Activated CD8-positive, alpha-beta memory T cell treated with anti-CD3 and anti-CD28 coated beads for 48 hours (primary cell): ENCODE measurements at regions not wholly inside any gene's neighbourhood (a gene's known extent, or its start where the extent isn't known, plus 50 kb on each side); places are given as distances from the start of the nearest gene placed in this dataset.

Experiments used
- DNase-seq, 3 experiments: peaks; one replicate each; pipeline ENCODE4 v3.0.0-alpha.2; 2020; ENCODE audit warnings: low read depth in 2 of 3, low spot score in 2 of 3

DNA sequence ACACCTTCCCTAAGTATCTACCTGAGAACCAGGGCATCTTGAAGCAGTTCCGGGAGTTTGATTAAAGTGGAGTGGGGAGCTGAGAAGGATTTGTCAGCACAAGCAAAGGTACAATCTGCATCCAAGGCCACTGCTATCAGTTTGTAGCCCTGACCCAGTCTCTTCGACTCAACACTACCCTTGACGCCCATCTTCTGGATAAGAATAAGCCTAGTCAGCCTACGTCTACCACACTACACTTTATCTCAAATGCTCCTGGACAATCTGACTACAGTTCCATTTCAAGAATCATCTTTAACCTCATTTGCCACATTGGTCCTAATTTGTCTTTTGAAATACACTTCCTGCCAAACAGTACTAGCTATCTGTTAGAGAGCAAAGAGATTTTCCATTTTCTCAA, 134.1 kb upstream of the C1GALT1 start:
- DNase-seq = no peak

DNA sequence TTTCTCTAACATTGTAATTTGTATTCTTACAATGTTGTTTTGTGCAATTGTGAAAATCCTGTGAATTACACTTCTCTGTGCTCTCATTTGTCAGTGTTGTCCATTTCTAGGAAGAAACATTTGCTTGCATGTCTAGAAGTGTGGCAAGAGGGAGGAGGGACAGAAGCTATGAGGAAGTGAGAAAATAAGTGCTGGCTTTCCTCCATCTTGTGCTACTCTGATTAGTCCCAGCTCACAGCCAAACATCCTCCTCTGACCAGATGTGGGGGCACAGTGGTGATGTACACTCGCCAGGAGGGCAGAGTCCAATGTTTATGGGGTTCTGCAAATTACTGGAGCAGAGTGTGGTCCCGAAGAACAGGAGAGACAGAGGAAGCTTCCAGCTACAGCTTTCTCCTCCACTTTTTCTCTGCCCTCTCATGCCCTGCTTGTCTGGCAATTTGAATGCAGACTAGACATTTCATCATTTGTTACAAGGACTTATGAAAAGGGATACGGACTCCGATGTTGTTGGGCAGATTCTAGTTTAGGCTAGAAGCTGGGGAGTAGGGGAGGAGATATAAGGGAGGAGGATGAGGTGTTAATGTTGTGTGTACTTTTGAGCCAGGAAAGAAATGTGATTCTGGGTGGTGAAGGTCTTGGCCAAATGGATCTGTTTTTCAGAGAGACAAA, 131.0 kb upstream of the C1GALT1 start:
- DNase-seq = no peak

DNA sequence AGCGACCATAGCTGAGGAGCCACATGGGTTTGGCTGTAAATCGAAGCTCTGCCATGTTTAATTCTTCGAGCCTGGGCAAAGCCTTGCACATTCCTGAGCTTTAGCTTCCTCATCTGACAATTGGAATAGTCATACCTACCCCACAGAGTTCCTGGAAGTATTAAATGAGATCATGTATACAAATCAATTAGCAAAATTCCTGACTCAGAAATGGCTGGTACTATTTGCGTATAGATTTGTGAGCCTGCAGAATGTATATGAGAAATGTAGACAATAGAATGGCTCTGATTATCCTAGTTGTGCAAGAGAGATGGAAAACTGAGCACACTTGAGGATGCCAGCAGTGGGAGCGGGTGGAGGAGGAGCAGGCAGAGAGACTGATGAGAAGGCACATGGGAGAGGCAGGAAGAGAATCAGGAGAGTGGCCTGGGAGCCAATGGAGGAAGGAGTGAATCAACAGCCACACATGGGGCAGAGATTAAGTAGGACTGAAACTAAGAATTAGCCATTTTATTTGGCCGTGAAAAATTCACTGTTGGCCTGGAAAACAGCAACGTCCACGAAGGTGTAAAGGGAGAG, 128.0 kb upstream of the C1GALT1 start:
- no peak for DNase-seq

DNA sequence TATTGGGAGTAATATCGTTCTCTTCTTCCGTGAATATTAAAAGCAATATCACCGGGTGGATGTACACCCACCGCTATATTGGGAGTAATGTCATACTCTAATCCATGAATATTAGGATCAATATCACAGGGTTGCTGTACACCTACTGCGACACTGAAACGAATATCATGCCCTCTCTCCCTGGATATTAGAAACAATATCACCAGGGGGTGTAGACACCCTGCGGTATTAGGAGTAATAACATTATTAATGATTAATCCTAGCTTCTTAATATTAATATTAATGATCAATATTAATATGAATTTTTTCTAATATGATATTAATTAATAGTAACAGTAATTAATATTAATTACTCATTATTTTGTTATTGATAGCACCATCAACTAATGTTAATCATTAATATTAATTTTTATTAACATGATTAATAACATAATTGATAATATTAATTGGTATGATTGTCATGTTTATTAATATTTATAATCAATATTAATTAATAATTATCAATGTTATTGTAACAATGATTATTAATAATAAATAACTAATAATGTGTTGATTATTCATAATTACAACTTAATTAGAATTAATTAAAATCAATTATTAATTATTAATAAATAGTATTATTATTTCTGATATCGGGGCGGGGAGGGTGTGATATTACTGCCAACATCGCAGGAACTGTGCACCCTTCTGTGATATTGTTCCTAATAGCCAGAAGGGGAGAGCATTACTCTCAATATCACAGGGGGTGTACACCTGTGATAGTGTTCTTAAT, 121.3 kb upstream of the C1GALT1 start:
- DNase-seq = no peak

DNA sequence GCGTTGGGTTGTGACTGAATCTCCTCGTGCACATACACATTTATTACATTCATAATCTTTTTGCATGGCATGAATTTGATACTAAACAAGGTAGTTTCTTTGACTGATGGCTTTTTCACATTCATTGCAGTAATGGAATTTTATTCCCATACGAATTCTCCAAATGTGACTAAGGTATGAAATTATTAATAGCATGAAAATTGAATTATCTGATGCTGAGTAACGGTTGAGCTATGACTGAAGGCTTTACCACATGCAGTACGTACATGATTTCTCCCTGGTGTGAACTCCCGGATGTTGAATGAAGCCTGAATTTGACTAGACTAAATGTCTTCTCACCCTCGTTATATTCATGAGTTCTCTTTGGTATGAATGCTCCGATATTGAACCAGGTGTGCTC, 104.4 kb upstream of the C1GALT1 start:
- DNase-seq = no peak

DNA sequence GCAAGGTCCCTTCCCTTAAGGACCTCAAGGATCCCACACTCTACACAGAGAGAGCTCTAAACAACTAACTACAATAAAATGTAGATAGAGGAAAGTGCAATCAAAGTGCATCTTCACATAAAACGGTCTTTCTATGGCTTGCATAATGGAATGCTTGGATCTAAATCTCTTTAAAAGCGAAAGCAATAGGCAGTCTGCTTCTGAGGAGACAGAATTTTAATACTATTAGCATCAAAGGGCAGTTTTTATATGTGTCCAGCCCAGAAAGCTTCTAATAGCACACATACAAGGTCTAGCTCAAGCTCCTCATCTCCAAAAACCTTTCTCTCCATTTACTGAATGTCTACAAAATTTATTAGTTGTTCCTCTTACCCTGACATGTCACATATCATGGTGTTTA, 101.5 kb upstream of the C1GALT1 start:
- DNase-seq = no peak

DNA sequence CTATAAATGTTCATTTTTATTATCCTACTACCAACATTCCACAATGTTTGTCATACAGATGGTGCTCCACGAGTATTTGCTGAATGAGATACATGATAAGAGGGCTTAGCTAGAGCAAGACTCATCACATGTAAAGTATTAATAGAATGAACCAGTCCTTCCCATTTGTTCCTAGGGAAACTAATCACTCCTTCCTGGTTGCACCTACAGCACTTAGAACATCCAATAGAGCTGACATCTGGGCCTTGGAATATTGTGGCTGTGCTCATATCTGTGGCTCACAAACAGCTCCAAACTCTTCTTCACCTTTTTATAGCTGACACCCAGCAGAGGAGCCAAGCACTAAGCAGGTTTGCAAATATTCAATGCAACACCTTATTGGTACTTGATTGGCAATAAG, 91.9 kb upstream of the C1GALT1 start:
- DNase-seq = no peak

DNA sequence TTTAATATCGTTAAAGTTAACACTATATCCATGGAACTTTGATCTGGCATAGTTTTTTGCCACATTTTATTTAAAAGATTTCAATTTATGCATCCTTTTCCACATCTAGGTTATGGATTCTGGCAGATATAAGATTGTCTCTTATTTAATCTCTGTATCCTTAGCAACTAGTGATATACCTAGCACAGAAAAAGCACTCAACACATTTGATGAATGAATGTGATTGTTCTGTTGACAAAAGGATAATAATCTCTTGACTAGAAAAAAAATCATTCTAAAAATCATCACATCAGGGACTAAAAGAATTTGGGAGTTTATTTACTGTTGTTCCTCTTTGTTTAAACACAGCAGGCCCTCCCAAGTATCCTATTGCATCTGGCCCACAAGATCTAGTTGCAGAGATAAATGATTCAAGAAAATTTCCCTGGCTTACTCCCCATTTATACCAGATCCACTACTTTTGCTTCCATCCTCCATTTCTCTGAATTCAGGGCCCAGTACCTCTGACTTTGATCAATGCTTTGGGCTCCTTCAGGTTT, 84.0 kb upstream of the C1GALT1 start:
- DNase-seq = no peak

DNA sequence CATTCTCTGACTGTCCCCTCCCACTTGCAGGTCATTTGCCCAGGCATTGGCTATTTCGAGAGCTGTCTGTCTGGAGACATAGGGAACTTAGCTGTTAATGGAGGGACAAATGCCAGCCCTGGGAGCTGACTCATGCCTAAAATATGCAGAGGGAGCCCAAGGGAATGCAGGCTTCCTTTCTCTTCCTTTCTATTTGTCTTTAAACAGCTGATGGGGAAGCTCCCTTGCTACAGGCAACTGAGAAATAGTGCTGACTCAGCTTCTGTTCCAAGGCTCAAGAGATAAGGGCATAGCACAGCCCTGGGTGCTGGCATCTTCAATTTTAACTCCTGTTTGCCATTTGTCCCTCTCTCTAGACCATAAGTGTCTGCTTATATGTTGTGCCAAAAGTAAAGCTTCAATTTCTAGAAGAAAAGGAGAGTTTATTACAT, 82.7 kb upstream of the C1GALT1 start:
- DNase-seq = no peak

DNA sequence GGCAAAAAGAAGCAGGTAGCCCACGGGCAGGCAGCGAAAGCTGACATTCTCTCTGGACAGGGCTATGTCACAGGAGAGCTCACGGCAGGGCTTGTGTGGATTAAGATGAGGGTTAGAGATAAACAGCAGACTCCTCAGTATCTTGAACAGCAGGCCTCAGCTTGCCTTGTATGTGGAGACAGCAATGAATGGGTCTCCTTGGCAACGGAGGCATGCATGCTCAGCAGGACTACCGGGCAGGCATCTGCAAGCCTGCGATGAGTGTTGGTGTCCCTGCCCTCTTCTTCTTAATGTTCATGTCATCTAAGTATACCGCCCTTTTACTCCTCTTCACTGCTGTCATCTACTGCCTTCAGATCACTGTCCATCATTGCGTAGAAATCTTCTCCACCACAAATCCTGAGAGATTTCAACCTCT, 81.9 kb upstream of the C1GALT1 start:
- DNase-seq = no peak

DNA sequence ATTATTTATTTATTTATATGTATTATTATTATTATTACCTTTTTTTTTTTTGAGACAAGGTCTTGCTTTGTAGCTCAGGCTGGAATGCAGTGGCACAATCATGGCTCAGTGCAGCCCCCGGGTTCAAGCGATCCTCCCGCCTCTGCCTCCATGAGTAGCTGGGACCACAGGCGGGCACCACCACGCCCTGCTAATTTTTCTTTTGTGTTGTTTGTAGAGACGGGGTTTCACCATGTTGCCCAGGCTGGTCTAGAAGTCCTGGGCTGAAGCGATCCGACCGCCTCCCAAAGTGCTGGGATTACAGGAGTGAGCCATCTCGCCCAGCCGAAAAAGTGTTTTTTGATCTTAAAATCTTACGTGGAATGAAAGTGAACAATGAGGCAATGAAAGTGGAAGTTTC, 79.4 kb upstream of the C1GALT1 start:
- DNase-seq = no peak

DNA sequence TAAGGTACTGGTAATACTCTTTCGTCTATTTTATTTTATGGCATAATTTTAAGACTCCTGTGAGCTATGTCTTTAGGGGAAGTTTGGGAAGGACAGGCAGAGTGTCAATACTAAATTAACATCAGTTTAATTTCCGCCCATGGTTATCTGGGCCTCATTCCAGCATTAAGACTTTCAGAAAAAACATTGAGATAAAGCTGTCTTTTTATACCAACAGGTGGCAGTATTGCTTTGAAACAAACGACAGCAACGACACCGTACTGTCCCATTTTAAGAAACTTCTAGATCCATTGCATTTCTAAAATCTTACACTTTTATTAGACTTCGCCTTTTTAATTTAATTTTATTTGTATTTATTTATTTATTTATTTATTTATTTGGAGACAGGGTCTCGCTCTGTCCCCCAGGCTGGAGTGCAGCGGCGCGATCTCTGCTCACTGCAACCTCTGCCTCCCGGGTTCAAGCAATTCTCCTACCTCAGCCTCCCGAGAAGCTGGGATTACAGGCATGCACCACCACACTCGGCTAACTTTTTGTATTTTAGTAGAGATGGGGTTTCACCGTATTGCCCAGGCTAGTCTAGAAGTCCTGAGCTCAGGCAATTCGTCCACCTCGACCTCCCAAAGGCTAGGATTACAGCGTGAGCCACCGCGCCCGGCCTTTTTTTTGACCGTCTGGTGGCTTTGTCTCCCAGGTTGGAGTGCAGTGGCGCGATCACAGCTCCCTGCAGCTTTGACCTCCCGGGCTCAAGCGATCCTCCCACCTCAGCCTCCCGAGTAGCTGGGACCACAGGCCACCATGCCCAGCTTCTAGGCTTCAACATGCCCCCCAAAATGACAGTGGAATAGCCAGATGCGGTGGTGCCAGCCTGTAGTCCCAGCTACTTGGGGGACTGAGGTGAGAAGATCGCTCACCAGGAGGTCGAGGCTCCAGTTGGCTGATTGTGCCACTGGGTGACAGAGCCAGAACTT, 78.7 kb upstream of the C1GALT1 start:
- DNase-seq = no peak

DNA sequence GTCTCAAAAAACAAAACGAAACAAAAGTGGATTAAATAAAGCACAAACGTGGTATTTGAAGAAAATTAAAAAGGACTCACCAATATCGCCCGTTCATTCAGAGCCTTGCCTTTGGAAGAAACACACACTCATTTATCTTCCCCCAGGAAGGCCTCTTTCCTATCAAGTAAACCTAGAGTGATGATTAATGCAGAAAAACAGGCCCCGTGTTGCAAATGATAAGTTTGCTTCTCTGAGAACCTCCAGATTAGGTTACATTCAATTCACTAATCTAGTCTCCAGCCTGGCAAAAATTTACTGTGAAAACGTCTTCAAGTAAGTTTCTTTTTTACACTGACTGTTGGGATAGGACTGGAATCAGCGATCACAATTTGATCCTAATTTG, 78.0 kb upstream of the C1GALT1 start:
- DNase-seq = no peak

DNA sequence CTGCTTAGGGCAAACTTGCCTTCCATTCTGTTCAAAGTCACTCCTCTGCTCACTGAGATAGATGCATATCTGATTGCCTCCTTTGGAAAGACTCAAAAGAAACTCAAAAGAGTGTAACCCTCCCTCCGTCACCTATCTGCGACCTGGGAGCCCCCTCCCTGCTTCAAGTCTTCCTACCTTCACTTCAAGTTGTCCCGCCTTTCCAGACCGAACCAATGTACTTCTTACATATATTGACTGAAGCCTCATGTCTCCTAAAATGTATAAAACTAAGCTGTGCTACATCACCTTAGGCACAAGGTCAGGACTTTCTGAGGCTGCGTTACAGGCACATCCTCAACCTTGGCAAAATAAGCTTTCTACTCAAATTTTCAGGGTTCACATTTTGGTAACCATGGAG, 77.4 kb upstream of the C1GALT1 start:
- DNase-seq = no peak

DNA sequence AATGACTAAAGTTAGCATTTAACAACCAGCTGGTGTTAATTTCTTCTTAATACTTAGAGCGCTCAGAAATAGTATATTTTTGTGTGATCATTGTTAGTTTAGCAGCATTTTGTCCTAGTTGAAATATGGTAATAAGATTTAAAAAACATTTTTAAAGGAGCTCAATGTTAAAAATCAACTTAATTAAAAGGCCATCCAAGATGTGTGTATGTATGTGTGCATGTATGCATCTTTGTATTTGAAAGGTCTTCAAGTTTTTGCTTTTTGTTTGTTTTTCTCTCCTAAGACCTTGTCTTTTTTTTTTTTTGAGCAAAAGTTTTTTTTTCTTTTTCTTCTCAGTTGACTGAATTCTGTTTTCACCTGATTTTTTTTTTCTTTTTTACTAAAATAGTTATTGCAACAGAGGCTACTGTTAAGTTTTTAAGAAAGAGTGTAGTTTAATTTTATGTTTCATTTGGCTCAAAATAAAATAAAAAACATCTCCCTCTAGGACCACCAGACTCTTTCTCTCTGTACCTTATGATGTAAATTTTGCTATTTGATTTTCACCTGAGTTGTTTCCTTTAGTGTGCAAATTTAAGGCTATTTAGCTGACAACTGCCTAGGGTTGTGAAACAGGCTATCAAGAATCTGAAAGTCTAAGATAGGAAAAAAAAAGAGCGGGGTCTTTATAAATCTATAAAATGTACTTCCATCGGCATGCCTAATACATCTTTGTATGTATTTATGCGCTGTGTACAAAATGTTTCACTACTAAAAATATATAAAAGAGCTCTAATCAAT, 76.4 kb upstream of the C1GALT1 start:
- no peak for DNase-seq

DNA sequence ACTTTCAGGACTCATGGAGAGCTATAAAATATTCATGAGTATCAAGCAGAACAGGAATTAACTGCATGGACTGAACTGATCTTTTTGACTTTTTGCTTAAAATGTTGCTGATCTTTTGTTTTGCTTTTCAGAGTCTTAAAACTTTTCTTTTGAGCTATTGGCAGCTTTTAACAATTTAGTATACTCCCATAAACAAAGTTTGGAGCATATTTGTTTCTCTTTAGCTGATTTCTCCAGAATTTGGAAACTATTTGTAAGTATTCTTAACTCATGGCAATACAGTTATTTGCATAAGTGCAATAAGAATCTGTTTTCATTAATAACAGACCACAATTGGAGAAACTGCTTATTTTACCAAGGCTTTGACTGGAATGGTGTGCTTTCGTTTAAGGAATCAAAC, 73.4 kb upstream of the C1GALT1 start:
- no peak for DNase-seq

DNA sequence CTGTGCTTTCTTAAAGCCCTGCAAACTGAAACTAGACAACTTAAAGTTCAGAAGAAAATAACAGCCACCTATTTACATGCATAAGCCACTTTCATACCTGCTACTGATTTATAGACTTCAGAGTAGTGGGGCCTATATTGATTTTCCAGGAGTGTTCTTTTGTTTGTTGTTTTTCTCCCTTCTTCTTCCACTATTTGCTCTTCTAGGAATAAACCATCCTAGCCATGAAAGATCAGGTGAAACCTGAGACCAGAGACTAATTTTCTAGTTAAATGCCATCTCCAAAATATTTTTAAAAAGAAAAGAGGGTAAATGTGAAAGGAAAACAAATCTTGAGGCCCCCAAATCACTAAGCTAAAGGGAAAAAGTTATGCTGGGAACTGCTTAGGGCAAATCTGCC, 72.4 kb upstream of the C1GALT1 start:
- DNase-seq = no peak

DNA sequence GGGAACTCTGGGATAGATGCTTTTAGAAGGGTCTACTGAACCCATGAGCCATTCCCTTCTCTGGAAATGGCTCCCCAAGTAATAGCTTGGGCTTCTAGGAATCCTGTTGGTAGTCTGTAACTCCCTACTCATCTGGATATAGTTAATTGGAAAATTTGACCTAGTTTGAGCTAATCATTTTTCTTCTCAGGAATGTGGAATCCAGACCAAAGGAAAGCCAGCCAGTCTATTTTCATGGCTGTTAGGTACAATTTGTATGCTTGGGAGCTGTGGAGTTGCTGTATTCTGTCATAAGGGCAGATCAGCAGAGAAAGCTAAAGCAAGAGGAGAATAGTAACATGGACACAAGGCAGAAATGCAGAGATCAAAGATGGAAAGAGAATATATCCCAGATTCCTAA, 71.6 kb upstream of the C1GALT1 start:
- no peak for DNase-seq

DNA sequence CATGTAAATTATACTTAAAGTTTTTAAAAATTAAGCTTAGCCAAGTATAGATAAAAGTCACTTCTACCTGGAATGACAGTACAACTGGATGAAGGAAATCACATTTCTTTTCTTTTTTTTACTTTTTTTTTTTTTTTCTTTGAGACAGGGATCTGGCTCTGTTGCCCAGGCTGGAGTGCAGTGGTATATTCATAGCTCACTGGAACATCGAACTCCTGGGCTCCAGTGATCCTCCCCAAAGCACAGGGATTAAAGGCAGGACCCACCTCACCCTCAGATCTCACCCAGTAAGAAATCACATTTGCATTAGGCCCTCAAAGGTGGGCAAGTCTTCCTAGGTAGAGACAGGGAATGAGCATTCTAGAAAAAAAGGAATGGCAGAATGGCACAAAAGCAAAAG, 69.5 kb upstream of the C1GALT1 start:
- no peak for DNase-seq

DNA sequence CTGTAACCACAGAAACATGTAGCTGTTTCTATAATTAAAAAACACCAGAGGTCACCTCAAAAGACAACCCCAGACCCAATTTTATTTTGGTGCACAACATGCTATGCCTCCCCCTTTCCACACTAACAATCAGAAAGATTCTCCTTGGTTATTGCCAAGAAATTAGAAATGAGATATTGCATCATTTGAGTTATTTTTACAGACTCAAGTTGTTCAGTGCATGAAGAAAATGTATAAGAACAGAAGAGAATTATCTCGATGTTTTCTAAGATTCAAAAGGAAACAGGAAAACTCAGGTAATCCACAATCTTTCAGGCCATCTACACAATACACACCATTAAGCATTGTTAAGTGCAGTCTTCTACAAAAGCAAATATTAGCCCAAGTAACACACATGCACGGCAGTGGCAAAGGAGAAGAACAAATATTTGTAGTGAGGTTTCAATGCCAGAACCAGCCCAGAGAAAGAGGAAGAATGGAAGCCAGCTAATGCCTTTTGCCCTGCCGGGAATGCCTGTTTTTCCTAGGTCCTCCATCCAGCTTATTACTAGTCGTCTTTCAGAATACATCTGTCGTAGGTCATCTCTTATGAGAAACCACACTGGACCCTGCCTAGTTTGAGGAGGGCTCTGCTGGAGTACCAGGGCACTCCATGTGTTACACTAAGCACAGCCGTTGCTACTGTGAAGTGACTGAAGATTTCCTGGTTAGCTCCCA, 67.6 kb upstream of the C1GALT1 start:
- DNase-seq = no peak
